SKM-1 treated with dmso at 0.1 percent for 144 hours (cell line): ENCODE measurements at regions not wholly inside any gene's neighbourhood (a gene's known extent, or its start where the extent isn't known, plus 50 kb on each side); places are given as distances from the start of the nearest gene placed in this dataset.

Experiments used
- DNase-seq: peaks from one replicate; lab custom pipeline; 2025; ENCODE audit not compliant: unreplicated experiment; lab: John Stamatoyannopoulos, UW

GRCh38 chr4:189304809-189305208 is 635.9 kb upstream of the FRG1 start:
- DNase-seq = no peak

- DNase-seq = no peak
These were observed 635.2 kb upstream of the FRG1 start for GRCh38 chr4:189305500-189305899.

GRCh38 chr4:189311251-189311650 is 629.4 kb upstream of the FRG1 start:
- DNase-seq = no peak

- DNase-seq = no peak
These were observed 627.6 kb upstream of the FRG1 start for GRCh38 chr4:189313064-189313463.

- DNase-seq = no peak
These were observed 626.7 kb upstream of the FRG1 start for GRCh38 chr4:189313861-189314513.

GRCh38 chr4:189322426-189322825 is 618.2 kb upstream of the FRG1 start:
- DNase-seq = no peak

GRCh38 chr4:189341881-189342280 is 598.8 kb upstream of the FRG1 start:
- no peak for DNase-seq

GRCh38 chr4:189355590-189355989 is 585.1 kb upstream of the FRG1 start:
- no peak for DNase-seq

- no peak for DNase-seq
These were observed 578.3 kb upstream of the FRG1 start for GRCh38 chr4:189362364-189362763.

- no peak for DNase-seq
These were observed 576.6 kb upstream of the FRG1 start for GRCh38 chr4:189364032-189364449.

GRCh38 chr4:189365451-189365850 is 575.2 kb upstream of the FRG1 start:
- DNase-seq = no peak

GRCh38 chr4:189367832-189368231 is 572.8 kb upstream of the FRG1 start:
- no peak for DNase-seq

- no peak for DNase-seq
These were observed 566.5 kb upstream of the FRG1 start for GRCh38 chr4:189374176-189374575.

GRCh38 chr4:189376901-189377300 is 563.8 kb upstream of the FRG1 start:
- DNase-seq = no peak

GRCh38 chr4:189377569-189377968 is 563.1 kb upstream of the FRG1 start:
- no peak for DNase-seq

GRCh38 chr4:189385098-189385497 is 555.6 kb upstream of the FRG1 start:
- no peak for DNase-seq

GRCh38 chr4:189385579-189385978 is 555.1 kb upstream of the FRG1 start:
- no peak for DNase-seq

GRCh38 chr4:189396435-189396834 is 544.2 kb upstream of the FRG1 start:
- no peak for DNase-seq

- no peak for DNase-seq
These were observed 536.4 kb upstream of the FRG1 start for GRCh38 chr4:189404271-189404670.

GRCh38 chr4:189409158-189409557 is 531.5 kb upstream of the FRG1 start:
- DNase-seq = no peak

- no peak for DNase-seq
These were observed 526.7 kb upstream of the FRG1 start for GRCh38 chr4:189414021-189414420.

GRCh38 chr4:189420572-189420971 is 520.1 kb upstream of the FRG1 start:
- DNase-seq = no peak

GRCh38 chr4:189436207-189436606 is 504.5 kb upstream of the FRG1 start:
- DNase-seq = no peak
